SK-N-SH treated with all-trans-retinoic acid at 6 μM for 48 hours (cell line): ENCODE measurements at regions not wholly inside any gene's neighbourhood (a gene's known extent, or its start where the extent isn't known, plus 50 kb on each side); places are given as distances from the start of the nearest gene placed in this dataset.

Experiments
- ATAC-seq: fragments of 200-7000 bp; cut with Tn5 transposase; 3 replicates; pipeline ENCODE4 v1.9.1; 2020; ENCODE audit warnings: mild to moderate bottlenecking, moderate library complexity
- ARNTL ChIP-seq: fragments of 450-650 bp; formaldehyde crosslinking; IDR thresholded peaks from 2 replicates; pipeline ENCODE4 v1.5.0; 2020; ENCODE audit warnings: low read depth, mild to moderate bottlenecking, moderate library complexity, borderline replicate concordance
- BACH2 ChIP-seq: fragments of 250-450 bp; sonication (Bioruptor Pico); IDR thresholded peaks from 2 replicates; pipeline ENCODE4 v1.9.0; 2021; ENCODE audit warnings: mild to moderate bottlenecking, borderline replicate concordance
- CSDC2 ChIP-seq: fragments of 250-450 bp; sonication (Bioruptor Pico); IDR thresholded peaks from 2 replicates; pipeline ENCODE4 v1.5.0; 2020; ENCODE audit warnings: mild to moderate bottlenecking, moderate library complexity
- ESRRG ChIP-seq: fragments of 250-450 bp; sonication (Bioruptor Pico); IDR thresholded peaks from 2 replicates; pipeline ENCODE4 v1.6.1; 2021; ENCODE audit warnings: mild to moderate bottlenecking
- GLIS3 ChIP-seq: fragments of 250-450 bp; sonication (Bioruptor Pico); IDR thresholded peaks from 2 replicates; pipeline ENCODE4 v1.5.0; 2020; ENCODE audit warnings: mild to moderate bottlenecking, moderate library complexity
- ISL1 ChIP-seq: fragments of 250-450 bp; sonication (Bioruptor Pico); IDR thresholded peaks from 2 replicates; pipeline ENCODE4 v2.1.2; 2022; ENCODE audit warnings: mild to moderate bottlenecking, moderate library complexity
- OSR1 ChIP-seq: fragments of 250-450 bp; sonication (Bioruptor Pico); IDR thresholded peaks from 2 replicates; pipeline ENCODE4 v1.8.0; 2022; ENCODE audit warnings: moderate library complexity, mild to moderate bottlenecking, inconsistent platforms
- PPARA ChIP-seq: fragments of 250-450 bp; sonication (Bioruptor Pico); IDR thresholded peaks from 2 replicates; pipeline ENCODE4 v1.5.0; 2020; ENCODE audit warnings: mild to moderate bottlenecking, borderline replicate concordance
- RARB ChIP-seq: fragments of 250-450 bp; sonication (Bioruptor Pico); IDR thresholded peaks from 2 replicates; pipeline ENCODE4 v1.8.0; 2021; ENCODE audit warnings: mild to moderate bottlenecking, moderate library complexity
- SNAI2 ChIP-seq: fragments of 250-450 bp; sonication (Bioruptor Pico); IDR thresholded peaks from 2 replicates; pipeline ENCODE4 v1.5.0; 2020; ENCODE audit warnings: mild to moderate bottlenecking, moderate library complexity
- TCF4 ChIP-seq: fragments of 250-450 bp; sonication (Bioruptor Pico); IDR thresholded peaks from 2 replicates; pipeline ENCODE4 v1.8.0; 2021; ENCODE audit warnings: mild to moderate bottlenecking, moderate library complexity, borderline replicate concordance
- TOX ChIP-seq: fragments of 250-450 bp; sonication (Bioruptor Pico); IDR thresholded peaks from 2 replicates; pipeline ENCODE4 v1.8.0; 2021; ENCODE audit warnings: mild to moderate bottlenecking, moderate library complexity, borderline replicate concordance
- ZC3H10 ChIP-seq: fragments of 250-450 bp; sonication (Bioruptor Pico); IDR thresholded peaks from 2 replicates; pipeline ENCODE4 v1.5.1; 2021; ENCODE audit warnings: mild to moderate bottlenecking, moderate library complexity
- ZFP3 ChIP-seq: fragments of 250-450 bp; sonication (Bioruptor Pico); IDR thresholded peaks from 2 replicates; pipeline ENCODE4 v1.5.0; 2020; ENCODE audit warnings: mild to moderate bottlenecking, moderate library complexity
- ZFP30 ChIP-seq: fragments of 450-650 bp; formaldehyde crosslinking; IDR thresholded peaks from 2 replicates; pipeline ENCODE4 v1.5.0; 2022; ENCODE audit warnings: mild to moderate bottlenecking, moderate library complexity
- ZNF70 ChIP-seq: fragments of 450-650 bp; formaldehyde crosslinking; IDR thresholded peaks from 2 replicates; pipeline ENCODE4 v1.5.0; 2020; ENCODE audit warnings: mild to moderate bottlenecking, moderate library complexity
- ZNF8 ChIP-seq: fragments of 450-650 bp; formaldehyde crosslinking; IDR thresholded peaks from 2 replicates; pipeline ENCODE4 v1.5.0; 2020; ENCODE audit warnings: mild to moderate bottlenecking, moderate library complexity
- TF ChIP-seq, protein P1 (sequence below): fragments of 250-450 bp; sonication (Bioruptor Pico); IDR thresholded peaks from 2 replicates; pipeline ENCODE4 v1.8.0; 2020; ENCODE audit warnings: mild to moderate bottlenecking, moderate library complexity, borderline replicate concordance
- TF ChIP-seq, protein P2 (sequence below): fragments of 250-450 bp; sonication (Bioruptor Pico); IDR thresholded peaks from 2 replicates; pipeline ENCODE4 v1.5.0; 2020; ENCODE audit warnings: mild to moderate bottlenecking, moderate library complexity
- TF ChIP-seq, protein P3 (sequence below): fragments of 250-450 bp; sonication (Bioruptor Pico); IDR thresholded peaks from 2 replicates; pipeline ENCODE4 v1.5.1; 2021; ENCODE audit warnings: mild to moderate bottlenecking, moderate library complexity
- TF ChIP-seq, protein P4 (sequence below): fragments of 250-450 bp; sonication (Bioruptor Pico); IDR thresholded peaks from 2 replicates; pipeline ENCODE4 v1.8.0; 2021; ENCODE audit warnings: low read depth, mild to moderate bottlenecking, moderate library complexity, borderline replicate concordance

DNA sequence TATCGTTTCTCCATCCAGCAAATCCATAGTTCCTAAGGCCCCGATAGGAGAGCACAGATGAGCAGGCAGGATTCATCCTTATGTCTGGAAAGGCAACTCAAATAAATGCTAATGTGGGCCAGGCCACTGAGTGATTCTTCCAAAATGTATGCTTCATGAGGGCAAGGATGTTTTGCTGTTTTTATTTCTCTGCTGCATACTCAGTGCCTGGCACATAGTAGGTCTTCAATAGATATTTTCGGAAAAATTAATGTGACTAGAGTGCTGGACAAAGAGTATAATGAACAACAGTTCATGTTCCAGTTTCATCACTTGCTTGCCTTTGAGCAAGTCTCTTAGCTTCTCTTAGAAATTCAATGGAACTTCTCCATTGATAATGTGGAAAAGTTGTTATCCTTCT, 357.7 kb downstream of the PRDM2 start:
- no peak for ATAC-seq
- TF ChIP-seq ZC3H10 (CRISPR knock-in tag) (no peak), TCF4 (CRISPR knock-in tag) (no peak)

DNA sequence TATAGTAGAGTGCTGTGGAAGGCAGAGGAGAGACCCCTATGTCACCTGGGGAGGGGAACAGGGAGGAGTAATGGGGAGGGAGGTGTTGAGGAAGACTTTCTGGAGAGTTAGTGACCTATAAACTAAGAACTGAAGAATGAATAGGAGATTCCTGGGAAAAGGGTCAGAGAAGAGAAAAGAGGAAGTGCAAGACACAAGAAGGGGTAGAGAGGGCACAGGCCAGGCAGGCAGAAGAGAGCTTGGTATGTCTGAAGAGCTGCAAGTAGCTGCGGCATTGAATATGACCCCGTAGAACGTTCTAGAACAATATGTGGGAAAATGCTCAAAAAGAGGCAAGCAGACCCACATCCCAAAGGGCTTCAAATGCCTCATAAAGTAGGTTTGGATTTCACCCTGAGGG, 361.2 kb downstream of the PRDM2 start:
- TF ChIP-seq ZFP30 (no peak), TOX (no peak), ARNTL (no peak), TCF4 (CRISPR knock-in tag) (no peak)
- ATAC-seq = no peak

DNA sequence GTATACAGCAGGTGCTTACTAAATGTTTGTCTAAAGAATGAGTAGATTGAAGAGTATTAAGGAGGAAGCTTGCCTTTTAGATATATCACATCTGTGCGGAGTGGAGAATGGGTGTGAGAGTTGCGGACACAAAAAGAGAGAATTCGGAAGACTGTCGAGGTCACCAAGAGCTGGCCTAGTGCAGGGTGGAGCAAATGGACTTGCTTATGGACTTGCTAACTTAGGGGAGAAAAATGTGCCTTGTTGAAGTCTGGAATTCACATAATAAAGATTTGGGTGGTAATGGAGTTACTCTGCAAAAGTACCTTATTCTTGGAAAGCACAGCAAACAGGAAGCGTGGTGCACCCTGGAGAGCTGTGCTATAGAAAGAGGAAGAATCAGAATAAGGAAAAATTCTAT, 361.7 kb downstream of the PRDM2 start:
- no peak for ATAC-seq
- no peak for TF ChIP-seq ARNTL
- TF ChIP-seq RARB = no peak
- TF ChIP-seq ZC3H10 (CRISPR knock-in tag) = no peak
- TF ChIP-seq, protein P1, sequence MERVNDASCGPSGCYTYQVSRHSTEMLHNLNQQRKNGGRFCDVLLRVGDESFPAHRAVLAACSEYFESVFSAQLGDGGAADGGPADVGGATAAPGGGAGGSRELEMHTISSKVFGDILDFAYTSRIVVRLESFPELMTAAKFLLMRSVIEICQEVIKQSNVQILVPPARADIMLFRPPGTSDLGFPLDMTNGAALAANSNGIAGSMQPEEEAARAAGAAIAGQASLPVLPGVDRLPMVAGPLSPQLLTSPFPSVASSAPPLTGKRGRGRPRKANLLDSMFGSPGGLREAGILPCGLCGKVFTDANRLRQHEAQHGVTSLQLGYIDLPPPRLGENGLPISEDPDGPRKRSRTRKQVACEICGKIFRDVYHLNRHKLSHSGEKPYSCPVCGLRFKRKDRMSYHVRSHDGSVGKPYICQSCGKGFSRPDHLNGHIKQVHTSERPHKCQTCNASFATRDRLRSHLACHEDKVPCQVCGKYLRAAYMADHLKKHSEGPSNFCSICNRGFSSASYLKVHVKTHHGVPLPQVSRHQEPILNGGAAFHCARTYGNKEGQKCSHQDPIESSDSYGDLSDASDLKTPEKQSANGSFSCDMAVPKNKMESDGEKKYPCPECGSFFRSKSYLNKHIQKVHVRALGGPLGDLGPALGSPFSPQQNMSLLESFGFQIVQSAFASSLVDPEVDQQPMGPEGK (CRISPR knock-in tag) = no peak
- TF ChIP-seq ESRRG = no peak

DNA sequence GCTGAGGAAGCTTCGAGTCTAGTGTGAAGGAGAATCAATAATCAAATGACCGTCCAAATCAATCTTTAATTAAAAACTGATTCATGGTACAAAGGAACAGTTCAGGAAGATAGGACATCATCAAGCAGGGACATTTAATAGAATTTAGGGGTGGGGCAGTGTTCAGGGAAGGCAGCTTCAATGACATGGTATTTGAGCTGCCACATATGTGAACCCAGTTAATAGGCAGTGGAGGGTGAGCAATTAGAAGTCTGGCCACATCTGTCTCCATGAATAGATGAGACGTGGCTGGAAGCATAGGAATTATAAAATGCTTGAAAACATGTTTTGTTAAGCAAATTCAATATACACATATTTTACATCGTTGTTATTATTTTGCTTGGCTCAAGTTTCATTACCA, 362.7 kb downstream of the PRDM2 start:
- no peak for ATAC-seq
- TF ChIP-seq PPARA (CRISPR knock-in tag) = no peak
- no peak for TF ChIP-seq ZFP30
- TF ChIP-seq, all 23 proteins: peak for 0

DNA sequence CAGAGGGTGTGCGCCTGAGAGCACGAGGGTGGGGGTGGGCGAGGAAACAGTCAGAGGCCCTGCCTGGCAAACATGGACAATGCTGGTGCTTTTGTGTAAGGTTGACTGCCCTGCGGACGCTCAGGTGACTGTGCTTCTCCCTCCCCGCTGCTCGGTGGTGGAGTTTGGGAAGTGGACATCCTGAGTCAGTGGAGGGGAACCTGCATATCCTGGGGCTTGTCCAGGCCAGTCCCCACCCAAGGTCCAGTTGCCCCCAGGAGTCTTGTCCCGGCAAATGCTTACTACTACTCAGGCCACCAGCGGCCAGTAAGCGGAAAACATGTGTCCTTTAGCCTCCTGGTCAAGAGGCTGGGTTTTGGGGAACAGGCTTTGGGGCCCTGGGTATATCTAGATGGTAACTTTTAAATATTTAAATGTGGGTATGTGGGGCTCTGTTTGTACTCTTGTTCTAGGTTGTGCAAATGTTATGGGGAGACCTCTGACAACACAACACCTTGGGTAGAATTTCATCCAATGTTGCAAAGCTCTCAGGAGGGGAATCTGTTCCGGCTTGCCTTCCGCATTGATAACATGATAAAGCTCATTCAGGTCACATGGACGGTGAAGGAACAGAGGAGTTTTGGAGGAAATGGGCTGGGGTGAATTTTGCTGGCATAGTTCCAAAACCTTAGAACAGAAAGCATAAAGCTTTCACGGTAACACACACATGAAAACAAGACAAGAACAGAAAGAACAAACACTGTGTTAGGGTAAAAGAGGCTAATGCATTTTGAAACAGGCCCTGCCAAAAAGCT, 364.9 kb downstream of the PRDM2 start:
- no peak for TF ChIP-seq ZNF70
- TF ChIP-seq TCF4 (CRISPR knock-in tag) = no peak
- TF ChIP-seq SNAI2 (CRISPR knock-in tag) = no peak
- TF ChIP-seq ZFP3 (CRISPR knock-in tag) = no peak
- TF ChIP-seq ZC3H10 (CRISPR knock-in tag) = no peak
- TF ChIP-seq ESRRG = no peak
- TF ChIP-seq BACH2 (CRISPR knock-in tag) = no peak
- ATAC-seq = no peak

DNA sequence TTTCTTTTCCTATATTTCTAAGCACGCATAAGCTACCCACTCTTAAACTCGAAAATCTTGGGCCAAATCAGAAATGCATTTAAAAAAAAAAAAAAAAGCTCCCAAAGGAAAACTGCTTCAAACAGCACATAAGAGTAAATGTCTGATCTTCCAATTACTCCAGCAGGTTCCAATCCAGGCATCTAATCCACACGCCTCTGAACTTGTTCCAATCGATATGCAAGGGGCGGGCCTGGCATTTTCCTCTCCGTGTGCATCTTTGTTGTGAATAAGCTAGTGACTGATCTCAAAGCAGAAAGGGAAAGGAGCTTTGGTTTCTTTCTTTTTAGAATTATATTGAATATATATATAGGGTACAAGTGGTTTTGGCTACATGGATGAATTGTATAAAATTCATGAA, 365.5 kb downstream of the PRDM2 start:
- ATAC-seq = no peak
- TF ChIP-seq ZFP3 (CRISPR knock-in tag) (no peak), SNAI2 (CRISPR knock-in tag) (no peak), ZNF70 (no peak), ESRRG (no peak), GLIS3 (CRISPR knock-in tag) (no peak), TCF4 (CRISPR knock-in tag) (no peak), ISL1 (CRISPR knock-in tag) (no peak), BACH2 (CRISPR knock-in tag) (no peak), OSR1 (CRISPR knock-in tag) (no peak), TOX (no peak), ARNTL (no peak), CSDC2 (CRISPR knock-in tag) (no peak), ZNF8 (CRISPR knock-in tag) (no peak), RARB (no peak), ZC3H10 (CRISPR knock-in tag) (no peak), PPARA (CRISPR knock-in tag) (no peak)
- TF ChIP-seq, protein P2, sequence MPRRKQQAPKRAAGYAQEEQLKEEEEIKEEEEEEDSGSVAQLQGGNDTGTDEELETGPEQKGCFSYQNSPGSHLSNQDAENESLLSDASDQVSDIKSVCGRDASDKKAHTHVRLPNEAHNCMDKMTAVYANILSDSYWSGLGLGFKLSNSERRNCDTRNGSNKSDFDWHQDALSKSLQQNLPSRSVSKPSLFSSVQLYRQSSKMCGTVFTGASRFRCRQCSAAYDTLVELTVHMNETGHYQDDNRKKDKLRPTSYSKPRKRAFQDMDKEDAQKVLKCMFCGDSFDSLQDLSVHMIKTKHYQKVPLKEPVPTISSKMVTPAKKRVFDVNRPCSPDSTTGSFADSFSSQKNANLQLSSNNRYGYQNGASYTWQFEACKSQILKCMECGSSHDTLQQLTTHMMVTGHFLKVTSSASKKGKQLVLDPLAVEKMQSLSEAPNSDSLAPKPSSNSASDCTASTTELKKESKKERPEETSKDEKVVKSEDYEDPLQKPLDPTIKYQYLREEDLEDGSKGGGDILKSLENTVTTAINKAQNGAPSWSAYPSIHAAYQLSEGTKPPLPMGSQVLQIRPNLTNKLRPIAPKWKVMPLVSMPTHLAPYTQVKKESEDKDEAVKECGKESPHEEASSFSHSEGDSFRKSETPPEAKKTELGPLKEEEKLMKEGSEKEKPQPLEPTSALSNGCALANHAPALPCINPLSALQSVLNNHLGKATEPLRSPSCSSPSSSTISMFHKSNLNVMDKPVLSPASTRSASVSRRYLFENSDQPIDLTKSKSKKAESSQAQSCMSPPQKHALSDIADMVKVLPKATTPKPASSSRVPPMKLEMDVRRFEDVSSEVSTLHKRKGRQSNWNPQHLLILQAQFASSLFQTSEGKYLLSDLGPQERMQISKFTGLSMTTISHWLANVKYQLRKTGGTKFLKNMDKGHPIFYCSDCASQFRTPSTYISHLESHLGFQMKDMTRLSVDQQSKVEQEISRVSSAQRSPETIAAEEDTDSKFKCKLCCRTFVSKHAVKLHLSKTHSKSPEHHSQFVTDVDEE (CRISPR knock-in tag) = no peak
- TF ChIP-seq, protein P1 (CRISPR knock-in tag) = no peak
- TF ChIP-seq, protein P3, sequence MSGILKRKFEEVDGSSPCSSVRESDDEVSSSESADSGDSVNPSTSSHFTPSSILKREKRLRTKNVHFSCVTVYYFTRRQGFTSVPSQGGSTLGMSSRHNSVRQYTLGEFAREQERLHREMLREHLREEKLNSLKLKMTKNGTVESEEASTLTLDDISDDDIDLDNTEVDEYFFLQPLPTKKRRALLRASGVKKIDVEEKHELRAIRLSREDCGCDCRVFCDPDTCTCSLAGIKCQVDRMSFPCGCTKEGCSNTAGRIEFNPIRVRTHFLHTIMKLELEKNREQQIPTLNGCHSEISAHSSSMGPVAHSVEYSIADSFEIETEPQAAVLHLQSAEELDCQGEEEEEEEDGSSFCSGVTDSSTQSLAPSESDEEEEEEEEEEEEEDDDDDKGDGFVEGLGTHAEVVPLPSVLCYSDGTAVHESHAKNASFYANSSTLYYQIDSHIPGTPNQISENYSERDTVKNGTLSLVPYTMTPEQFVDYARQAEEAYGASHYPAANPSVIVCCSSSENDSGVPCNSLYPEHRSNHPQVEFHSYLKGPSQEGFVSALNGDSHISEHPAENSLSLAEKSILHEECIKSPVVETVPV (CRISPR knock-in tag) = no peak
- TF ChIP-seq, protein P4, sequence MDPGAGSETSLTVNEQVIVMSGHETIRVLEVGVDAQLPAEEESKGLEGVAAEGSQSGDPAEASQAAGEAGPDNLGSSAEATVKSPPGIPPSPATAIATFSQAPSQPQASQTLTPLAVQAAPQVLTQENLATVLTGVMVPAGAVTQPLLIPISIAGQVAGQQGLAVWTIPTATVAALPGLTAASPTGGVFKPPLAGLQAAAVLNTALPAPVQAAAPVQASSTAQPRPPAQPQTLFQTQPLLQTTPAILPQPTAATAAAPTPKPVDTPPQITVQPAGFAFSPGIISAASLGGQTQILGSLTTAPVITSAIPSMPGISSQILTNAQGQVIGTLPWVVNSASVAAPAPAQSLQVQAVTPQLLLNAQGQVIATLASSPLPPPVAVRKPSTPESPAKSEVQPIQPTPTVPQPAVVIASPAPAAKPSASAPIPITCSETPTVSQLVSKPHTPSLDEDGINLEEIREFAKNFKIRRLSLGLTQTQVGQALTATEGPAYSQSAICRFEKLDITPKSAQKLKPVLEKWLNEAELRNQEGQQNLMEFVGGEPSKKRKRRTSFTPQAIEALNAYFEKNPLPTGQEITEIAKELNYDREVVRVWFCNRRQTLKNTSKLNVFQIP (CRISPR knock-in tag) = no peak
- TF ChIP-seq, all 23 proteins: peak for 0
